Spleen (tissue), 11 donors: ENCODE measurements at regions not wholly inside any gene's neighbourhood (a gene's known extent, or its start where the extent isn't known, plus 50 kb on each side); places are given as distances from the start of the nearest gene placed in this dataset.

Experiments
- DNase-seq: peaks from one replicate; pipeline ENCODE4 v3.0.0-alpha.2; 2020
- H3K27ac ChIP-seq, 8 donors: fragments of 200-600 bp; sonication (generic) in 7 of 8; 1 replicate in 4 of 8; 2 replicates in 4 of 8; pipeline versions ENCODE4 v1.5.0 to v1.8.0; 2016 to 2021; ENCODE audit warnings: inconsistent platforms in 4 of 8, mild to moderate bottlenecking in 4 of 8, moderate library complexity in 1 of 8
- H3K27me3 ChIP-seq, 7 donors: fragments of 200-600 bp; sonication (generic) in 6 of 7; replicated peaks in 1 of 7; 1 replicate in 4 of 7; 2 replicates in 3 of 7; pipeline versions ENCODE4 v1.5.0 to v1.8.0; 2016 to 2021; ENCODE audit warnings: inconsistent platforms in 3 of 7, mild to moderate bottlenecking in 1 of 7
- H3K36me3 ChIP-seq, 6 donors: fragments of 200-600 bp; sonication (generic) in 5 of 6; 1 replicate in 4 of 6; 2 replicates in 2 of 6; pipeline versions ENCODE4 v1.5.0 to v1.8.0; 2016 to 2021; ENCODE audit warnings: inconsistent platforms in 2 of 6
- H3K4me1 ChIP-seq, 6 donors: fragments of 200-600 bp; sonication (generic) in 5 of 6; 1 replicate in 3 of 6; 2 replicates in 3 of 6; pipeline versions ENCODE4 v1.5.0 to v1.8.0; 2016 to 2021; ENCODE audit warnings: inconsistent platforms in 3 of 6
- H3K4me3 ChIP-seq, 8 donors: fragments of 200-600 bp; sonication (generic) in 7 of 8; 1 replicate in 4 of 8; 2 replicates in 4 of 8; pipeline versions ENCODE4 v1.5.0 to v1.8.0; 2016 to 2021; ENCODE audit warnings: inconsistent platforms in 4 of 8, mild to moderate bottlenecking in 4 of 8, moderate library complexity in 2 of 8
- H3K9me3 ChIP-seq, 8 donors: fragments of 200-600 bp; sonication (generic) in 7 of 8; 1 replicate in 4 of 8; 2 replicates in 4 of 8; pipeline versions ENCODE4 v1.5.0 to v1.8.0; 2016 to 2021; ENCODE audit warnings: inconsistent platforms in 4 of 8
- CTCF ChIP-seq, 11 experiments: fragments of 200-600 bp in 7 of 11; fragments of 450-650 bp in 4 of 11; sonication (generic) in 4 of 11; IDR thresholded peaks in 8 of 11; conservative IDR thresholded peaks in 3 of 11; 1 replicate in 7 of 11; 2 replicates in 4 of 11; pipeline versions ENCODE4 v1.4.0 to v1.8.0; 2016 to 2021; ENCODE audit warnings: antibody characterized with exemption in 11 of 11, inconsistent platforms in 4 of 11, mild to moderate bottlenecking in 1 of 11
- POLR2A ChIP-seq, 3 donors: fragments of 450-650 bp; IDR thresholded peaks; one replicate each; pipeline ENCODE4 v1.5.1; 2017; ENCODE audit warnings: antibody characterized with exemption in 3 of 3, mild to moderate bottlenecking in 1 of 3
- POLR2AphosphoS5 ChIP-seq, 3 donors: sonication (generic); formaldehyde crosslinking; IDR thresholded peaks; one replicate each; pipeline ENCODE4 v1.5.1; 2017; ENCODE audit warnings: antibody characterized with exemption in 3 of 3
- WGBS, 5 donors: extraction: QIAGEN DNeasy Blood & Tissue Kit in 3 of 5; methylation state at CpG; one replicate each; pipeline versions ENCODE4 v1.1.5 to v1.1.7; 2013 to 2018; 5-methylcytosine and 5-hydroxymethylcytosine counted together
- intact Hi-C: fragments of 100-400 bp; cut with DNase I; formaldehyde crosslinking; loops from one replicate; pipeline ENCODE4 v1.15.0; 2023; ENCODE audit warnings: low total_unique reads
- donor health status: healthy with polysubstance abuse.
- donor health status: DM: no; HTN: no; CAD: no; lungs with moderate emphysema.
- donor health status: DM: no; HTN: no; CAD: no.
- donor health status: Bipolar disorder and iron deficiency.
- donor health status: healthy.
- donor health status: DM: no; HTN: no; CAD: no.
- donor health status: DM: yes; HTN: yes; CAD: no.

- WGBS, 5 donors, result 66 to 77% (median 70%) methylated on average over 5 of the region's 5 CpGs
- Histone ChIP-seq H3K4me3 (no peak overlapping the region), H3K4me1 (no peaks in the 10 kb centered on the region), H3K27ac (no peak overlapping the region), H3K9me3 (peaks cover 0 to 43% (median 33%) of the 10 kb centered on the region in 8 donors), H3K36me3 (no peaks in the 10 kb centered on the region), H3K27me3 (no peaks in the 10 kb centered on the region)
- DNase-seq, result no peak
- no peak for TF ChIP-seq POLR2A (IDR thresholded peaks at IDR 0.05)
- no peak for TF ChIP-seq CTCF (IDR thresholded peaks at IDR 0.05 in 8 of 11, conservative IDR thresholded peaks at IDR 0.05 in 3 of 11)
- no peak for TF ChIP-seq POLR2AphosphoS5 (IDR thresholded peaks at IDR 0.05)
- intact Hi-C loops, result no loop called here
Observed at GRCh38 chr7:46885167-46885566, 696.7 kb downstream of the TNS3 start.

- intact Hi-C loops, result no loop called here
- WGBS, 5 donors, result 69 to 81% (median 79%) methylated on average over 6 of the region's 6 CpGs
- DNase-seq, result no peak
- Histone ChIP-seq H3K4me3 (no peak overlapping the region), H3K36me3 (no peaks in the 10 kb centered on the region), H3K27me3 (no peaks in the 10 kb centered on the region), H3K9me3 (peaks cover 0 to 11% (median 4%) of the 10 kb centered on the region in 8 donors), H3K4me1 (no peaks in the 10 kb centered on the region), H3K27ac (no peak overlapping the region)
- TF ChIP-seq POLR2AphosphoS5 (IDR thresholded peaks at IDR 0.05) (no peak), POLR2A (IDR thresholded peaks at IDR 0.05) (no peak), CTCF (IDR thresholded peaks at IDR 0.05 in 8 of 11, conservative IDR thresholded peaks at IDR 0.05 in 3 of 11) (no peak)
Observed at GRCh38 chr7:46881507-46882127, 700.3 kb downstream of the TNS3 start.

GRCh38 chr7:46880508-46881196, 701.3 kb downstream of the TNS3 start:
- H3K4me3 ChIP-seq, result no peak overlapping the region
- DNase-seq, result no peak
- H3K9me3 ChIP-seq, result peaks cover 0 to 7% (median 0%) of the 10 kb centered on the region in 8 donors
- no peaks in the 10 kb centered on the region for H3K36me3 ChIP-seq
- H3K27ac ChIP-seq, result no peak overlapping the region
- TF ChIP-seq POLR2A (IDR thresholded peaks at IDR 0.05) (no peak), CTCF (IDR thresholded peaks at IDR 0.05 in 8 of 11, conservative IDR thresholded peaks at IDR 0.05 in 3 of 11) (no peak), POLR2AphosphoS5 (IDR thresholded peaks at IDR 0.05) (no peak)
- intact Hi-C loops, result no loop called here
- no peaks in the 10 kb centered on the region for H3K4me1 ChIP-seq
- H3K27me3 ChIP-seq, result no peaks in the 10 kb centered on the region
- WGBS, 5 donors, result 62 to 78% (median 69%) methylated on average over 7 of the region's 7 CpGs

DNA sequence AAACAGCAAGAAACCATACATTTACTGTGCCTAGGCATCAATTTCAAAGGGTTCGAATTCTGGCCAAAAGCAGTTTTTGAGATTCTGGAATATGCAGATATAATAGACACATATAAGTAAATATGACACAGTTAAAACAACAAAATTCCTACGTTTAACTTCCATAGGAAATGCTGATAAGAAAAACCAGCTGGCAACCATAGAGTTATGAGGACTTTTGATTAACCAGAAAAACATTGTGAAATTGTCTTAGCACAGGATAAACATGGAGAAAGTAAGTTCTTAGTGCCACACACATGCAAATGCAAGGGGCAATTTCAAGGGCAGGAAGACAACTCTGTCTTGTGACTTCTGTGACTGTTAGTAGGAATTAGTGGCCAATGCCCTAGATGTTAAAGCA, 702.1 kb downstream of the TNS3 start:
- no peak for DNase-seq
- Histone ChIP-seq H3K27me3 (no peaks in the 10 kb centered on the region), H3K4me3 (no peak overlapping the region), H3K9me3 (peaks cover 0 to 7% (median 0%) of the 10 kb centered on the region in 8 donors), H3K36me3 (no peaks in the 10 kb centered on the region), H3K27ac (no peak overlapping the region), H3K4me1 (no peaks in the 10 kb centered on the region)
- TF ChIP-seq POLR2A (IDR thresholded peaks at IDR 0.05) (no peak), CTCF (IDR thresholded peaks at IDR 0.05 in 8 of 11, conservative IDR thresholded peaks at IDR 0.05 in 3 of 11) (no peak), POLR2AphosphoS5 (IDR thresholded peaks at IDR 0.05) (no peak)
- intact Hi-C loops, result no loop called here
- WGBS, 5 donors, result 46 to 70% (median 64%) methylated on average over 2 of the region's 2 CpGs
